A549 (cell line): ENCODE measurements at regions not wholly inside any gene's neighbourhood (a gene's known extent, or its start where the extent isn't known, plus 50 kb on each side); places are given as distances from the start of the nearest gene placed in this dataset.

Experiments used
- ATAC-seq, 2 experiments: fragments of 200-7000 bp in 1 of 2; fragments of >200 bp in 1 of 2; cut with Nextera tagmentation in 1 of 2; cut with Tn5 transposase in 1 of 2; 3 replicates each; pipeline versions ENCODE4 v1.8.0 to v1.9.1; 2018 to 2020; ENCODE audit warnings: mild to moderate bottlenecking in 1 of 2, moderate library complexity in 1 of 2
- CTCF ChIA-PET: fragments of 300-600 bp; sonication (Branson Sonifier 250); formaldehyde crosslinking; extraction: SDS; loops from one replicate; lab custom pipeline; 2021; ENCODE audit warnings: antibody characterized with exemption, inconsistent platforms; lab: Yijun Ruan, JAX
- POLR2A ChIA-PET: fragments of 350-600 bp; formaldehyde crosslinking; extraction: SDS; loops from one replicate; lab custom pipeline; 2021; ENCODE audit warnings: antibody characterized with exemption, inconsistent platforms; lab: Yijun Ruan, JAX
- DNase-seq, 2 experiments: peaks; one replicate each; pipeline versions ENCODE4 v3.0.0 to v3.0.0-alpha.2; 2011 to 2016; ENCODE audit warnings: low read depth in 1 of 2, low spot score in 1 of 2
- FAIRE-seq: peaks from 2 replicates; lab custom pipeline; 2011; peaks lifted over from hg19 to GRCh38; lab: Jason Lieb, UNC
- H3K27ac ChIP-seq, 2 experiments: fragments of >200 bp; sonication (Bioruptor Twin); formaldehyde crosslinking; 3 replicates each; pipeline ENCODE4 v1.5.1; 2016 to 2017
- H3K4me1 ChIP-seq: fragments of >200 bp; sonication (Bioruptor Twin); formaldehyde crosslinking; 3 replicates; pipeline ENCODE4 v1.6.1; 2016
- H3K4me2 ChIP-seq: fragments of >200 bp; sonication (Bioruptor Twin); formaldehyde crosslinking; 3 replicates; pipeline ENCODE4 v1.6.1; 2016
- H3K4me3 ChIP-seq: fragments of >200 bp; sonication (Bioruptor Twin); formaldehyde crosslinking; 3 replicates; pipeline ENCODE4 v1.5.1; 2016
- H3K9me3 ChIP-seq: fragments of >200 bp; sonication (Bioruptor Twin); formaldehyde crosslinking; 3 replicates; pipeline ENCODE4 v1.6.1; 2016
- CBX2 ChIP-seq: fragments of 200-600 bp; sonication (generic); IDR thresholded peaks from 2 replicates; pipeline ENCODE4 v1.6.1; 2016; ENCODE audit warnings: low read depth, mild to moderate bottlenecking, borderline replicate concordance
- CBX8 ChIP-seq: fragments of 200-600 bp; sonication (generic); IDR thresholded peaks from 2 replicates; pipeline ENCODE4 v1.6.1; 2016
- CHD4 ChIP-seq: fragments of 200-600 bp; sonication (generic); IDR thresholded peaks from 2 replicates; pipeline ENCODE4 v1.6.1; 2016; ENCODE audit warnings: antibody characterized with exemption, mild to moderate bottlenecking, borderline replicate concordance
- E2F6 ChIP-seq: IDR thresholded peaks from 2 replicates; pipeline ENCODE4 v1.6.1; 2012; ENCODE audit warnings: low read depth, borderline replicate concordance
- EHF ChIP-seq: fragments of 250-450 bp; sonication (Bioruptor Pico); IDR thresholded peaks from 2 replicates; pipeline ENCODE4 v1.5.0; 2020; ENCODE audit warnings: mild to moderate bottlenecking
- FOSL2 ChIP-seq, 2 experiments: fragments of 450-650 bp in 1 of 2; fragments of >200 bp in 1 of 2; sonication (Bioruptor Twin) in 1 of 2; formaldehyde crosslinking; IDR thresholded peaks; 2 replicates each; pipeline versions ENCODE4 v1.5.0 to v1.6.1; 2016 to 2020; ENCODE audit warnings: mild to moderate bottlenecking in 1 of 2, moderate library complexity in 1 of 2
- FOXS1 ChIP-seq: fragments of 250-450 bp; sonication (Bioruptor Pico); IDR thresholded peaks from 2 replicates; pipeline ENCODE4 v1.5.0; 2020; ENCODE audit warnings: mild to moderate bottlenecking, moderate library complexity
- HOXA7 ChIP-seq: fragments of 250-450 bp; sonication (Bioruptor Pico); IDR thresholded peaks from 2 replicates; pipeline ENCODE4 v1.5.0; 2020; ENCODE audit warnings: mild to moderate bottlenecking, moderate library complexity
- HOXB5 ChIP-seq: fragments of 250-450 bp; sonication (Bioruptor Pico); IDR thresholded peaks from 2 replicates; pipeline ENCODE4 v1.5.0; 2020; ENCODE audit warnings: mild to moderate bottlenecking, moderate library complexity
- JUN ChIP-seq, 2 experiments: fragments of >200 bp; sonication (Bioruptor Twin); formaldehyde crosslinking; IDR thresholded peaks; 2 replicates in 1 of 2; 3 replicates in 1 of 2; pipeline ENCODE4 v1.6.1; 2016 to 2017
- JUNB ChIP-seq: fragments of >200 bp; sonication (Bioruptor Twin); formaldehyde crosslinking; IDR thresholded peaks from 2 replicates; pipeline ENCODE4 v1.6.1; 2016
- MAFK ChIP-seq: fragments of 450-650 bp; IDR thresholded peaks from 2 replicates; pipeline ENCODE4 v1.6.1; 2014; ENCODE audit not compliant: partially characterized antibody
- NPAS2 ChIP-seq: fragments of 250-450 bp; sonication (Bioruptor Pico); IDR thresholded peaks from 2 replicates; pipeline ENCODE4 v1.8.0; 2022; ENCODE audit warnings: mild to moderate bottlenecking, moderate library complexity, borderline replicate concordance
- PBX3 ChIP-seq: IDR thresholded peaks from 2 replicates; pipeline ENCODE4 v1.6.1; 2012
- POLR2AphosphoS2 ChIP-seq: conservative IDR thresholded peaks from 2 replicates; pipeline ENCODE4 v1.6.1; 2012; ENCODE audit warnings: low read length, improper control_type of control experiment, inconsistent platforms
- RAD21 ChIP-seq, 2 experiments: fragments of >200 bp in 1 of 2; sonication (Bioruptor Twin) in 1 of 2; formaldehyde crosslinking in 1 of 2; IDR thresholded peaks in 1 of 2; conservative IDR thresholded peaks in 1 of 2; 2 replicates in 1 of 2; 3 replicates in 1 of 2; pipeline ENCODE4 v1.6.1; 2012 to 2018; ENCODE audit warnings: inconsistent platforms in 1 of 2
- REST ChIP-seq: fragments of 200-600 bp; sonication (generic); IDR thresholded peaks from 2 replicates; pipeline ENCODE4 v1.6.1; 2016; ENCODE audit warnings: antibody characterized with exemption, mild to moderate bottlenecking, moderate library complexity
- RFX5 ChIP-seq: fragments of 450-650 bp; IDR thresholded peaks from 2 replicates; pipeline ENCODE4 v1.7.1; 2014; ENCODE audit warnings: antibody characterized with exemption, mild to moderate bottlenecking, moderate library complexity
- RNF2 ChIP-seq: fragments of 200-600 bp; sonication (generic); IDR thresholded peaks from 2 replicates; pipeline ENCODE4 v1.6.1; 2016; ENCODE audit warnings: low read depth, mild to moderate bottlenecking, antibody characterized with exemption, moderate library complexity, borderline replicate concordance
- TFCP2L1 ChIP-seq: fragments of 250-450 bp; sonication (Bioruptor Pico); IDR thresholded peaks from 2 replicates; pipeline ENCODE4 v1.5.0; 2021; ENCODE audit warnings: mild to moderate bottlenecking
- ZC3H11A ChIP-seq: fragments of 450-650 bp; IDR thresholded peaks from 2 replicates; pipeline ENCODE4 v1.6.1; 2014; ENCODE audit warnings: antibody characterized with exemption, mild to moderate bottlenecking
- ZNF302 ChIP-seq: fragments of 250-450 bp; sonication (Bioruptor Pico); IDR thresholded peaks from 2 replicates; pipeline ENCODE4 v1.9.0; 2021; ENCODE audit warnings: inconsistent platforms, mild to moderate bottlenecking, moderate library complexity
- ZSCAN20 ChIP-seq: fragments of 250-450 bp; sonication (Bioruptor Pico); IDR thresholded peaks from 2 replicates; pipeline ENCODE4 v1.8.0; 2022; ENCODE audit warnings: mild to moderate bottlenecking, moderate library complexity
- WGBS: methylation state at CpG from one replicate; pipeline ENCODE4 v1.1.6; 2017; ENCODE audit errors: missing lambda C conversion rate; 5-methylcytosine and 5-hydroxymethylcytosine counted together
- TF ChIP-seq, protein P1 (sequence below): fragments of 150-350 bp; IDR thresholded peaks from 2 replicates; pipeline ENCODE4 v1.6.1; 2014; ENCODE audit warnings: low read depth, mild to moderate bottlenecking, low read length
- TF ChIP-seq, protein P2 (sequence below): fragments of 450-650 bp; IDR thresholded peaks from 2 replicates; pipeline ENCODE4 v1.6.1; 2014; ENCODE audit warnings: antibody characterized with exemption
- TF ChIP-seq, protein P3 (sequence below): fragments of >200 bp; sonication (Bioruptor Twin); formaldehyde crosslinking; IDR thresholded peaks from 2 replicates; pipeline ENCODE4 v1.6.1; 2016

DNA sequence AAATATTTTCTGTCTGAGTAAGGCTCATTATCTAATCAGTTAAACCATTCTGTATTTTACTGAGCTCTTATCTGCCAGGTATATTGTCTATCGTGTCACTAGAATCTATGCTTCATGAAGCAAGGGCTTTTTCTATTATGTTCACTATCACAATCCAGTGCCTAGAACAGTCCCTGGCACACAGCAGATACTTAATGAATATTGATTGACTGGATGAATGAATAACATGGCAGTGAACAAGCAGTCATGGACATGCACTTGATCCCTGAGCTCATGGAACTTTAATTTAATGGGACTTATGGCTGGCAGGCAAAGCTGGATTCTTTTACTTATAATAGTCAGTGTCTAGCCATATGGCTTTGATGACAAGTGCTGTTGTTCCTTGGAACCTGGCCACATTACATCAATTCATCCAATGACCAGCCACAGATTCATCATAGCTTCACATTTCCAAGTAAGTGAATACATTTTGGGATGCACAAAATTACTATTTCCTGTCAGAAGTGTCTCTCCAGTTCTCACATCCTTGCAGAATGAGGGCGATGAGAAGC, 214.8 kb downstream of the COG6 start (continued):
- no peak for TF ChIP-seq HOXB5 (CRISPR knock-in tag)
- TF ChIP-seq, protein P1, sequence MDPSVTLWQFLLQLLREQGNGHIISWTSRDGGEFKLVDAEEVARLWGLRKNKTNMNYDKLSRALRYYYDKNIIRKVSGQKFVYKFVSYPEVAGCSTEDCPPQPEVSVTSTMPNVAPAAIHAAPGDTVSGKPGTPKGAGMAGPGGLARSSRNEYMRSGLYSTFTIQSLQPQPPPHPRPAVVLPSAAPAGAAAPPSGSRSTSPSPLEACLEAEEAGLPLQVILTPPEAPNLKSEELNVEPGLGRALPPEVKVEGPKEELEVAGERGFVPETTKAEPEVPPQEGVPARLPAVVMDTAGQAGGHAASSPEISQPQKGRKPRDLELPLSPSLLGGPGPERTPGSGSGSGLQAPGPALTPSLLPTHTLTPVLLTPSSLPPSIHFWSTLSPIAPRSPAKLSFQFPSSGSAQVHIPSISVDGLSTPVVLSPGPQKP: no peak
- TF ChIP-seq RAD21 (conservative IDR thresholded peaks at IDR 0.05 in 1 of 2, IDR thresholded peaks at IDR 0.05 in 1 of 2): no peak
- no peak for TF ChIP-seq JUN (IDR thresholded peaks at IDR 0.05)
- no peak for TF ChIP-seq MAFK
- TF ChIP-seq JUNB: no peak
- TF ChIP-seq EHF (CRISPR knock-in tag): no peak
- TF ChIP-seq, protein P2, sequence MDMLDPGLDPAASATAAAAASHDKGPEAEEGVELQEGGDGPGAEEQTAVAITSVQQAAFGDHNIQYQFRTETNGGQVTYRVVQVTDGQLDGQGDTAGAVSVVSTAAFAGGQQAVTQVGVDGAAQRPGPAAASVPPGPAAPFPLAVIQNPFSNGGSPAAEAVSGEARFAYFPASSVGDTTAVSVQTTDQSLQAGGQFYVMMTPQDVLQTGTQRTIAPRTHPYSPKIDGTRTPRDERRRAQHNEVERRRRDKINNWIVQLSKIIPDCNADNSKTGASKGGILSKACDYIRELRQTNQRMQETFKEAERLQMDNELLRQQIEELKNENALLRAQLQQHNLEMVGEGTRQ: no peak

DNA sequence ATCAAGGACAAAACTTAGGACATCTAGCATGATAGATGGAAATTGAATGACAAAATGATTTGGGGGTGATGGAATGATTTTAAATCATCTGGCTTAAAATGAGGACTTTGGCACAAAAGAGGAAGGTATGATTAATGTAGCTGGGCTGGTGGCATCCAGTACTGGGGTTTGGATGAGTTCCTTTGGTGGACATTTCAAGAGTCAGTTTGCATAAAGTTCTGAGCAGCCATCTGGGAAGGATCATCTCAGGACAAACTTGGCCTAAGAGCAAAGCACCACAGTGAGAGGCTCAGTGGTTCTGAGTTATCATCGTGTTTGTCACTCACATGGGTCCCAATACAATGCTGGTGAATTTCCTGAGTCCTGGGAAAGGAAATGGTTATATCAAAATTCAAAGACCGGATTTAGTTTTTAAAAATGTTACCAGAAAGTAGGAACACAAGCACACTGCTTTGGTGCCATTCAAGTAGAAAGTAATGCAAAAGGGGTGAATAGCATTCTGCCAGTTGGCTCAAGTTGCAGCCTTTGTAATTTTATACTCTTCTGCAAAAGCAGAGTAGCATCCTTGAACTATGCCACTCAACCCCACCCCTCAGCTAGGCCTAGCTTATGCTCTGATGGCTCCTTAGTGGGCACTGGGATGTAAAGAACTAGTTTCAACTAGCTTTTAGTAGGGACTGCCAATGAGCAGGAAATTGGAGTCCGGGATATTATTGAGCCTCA, 219.0 kb downstream of the COG6 start:
- Histone ChIP-seq H3K4me2 (no peak overlapping the region), H3K9me3 (no peaks in the 10 kb centered on the region), H3K4me1 (0 out of 3 replicates have a peak, but pooled peaks cover 6% of the 10 kb centered on the region), H3K4me3 (no peak overlapping the region)
- WGBS: 60% methylated on average over 3 of the region's 3 CpGs
- TF ChIP-seq ZNF302 (CRISPR knock-in tag) (no peak), POLR2AphosphoS2 (no peak), E2F6 (no peak), FOSL2 (IDR thresholded peaks at IDR 0.05) (no peak), FOSL2 (CRISPR knock-in tag; IDR thresholded peaks at IDR 0.05) (no peak), HOXA7 (CRISPR knock-in tag) (no peak), RNF2 (no peak), NPAS2 (CRISPR knock-in tag) (no peak), JUNB (no peak), TFCP2L1 (CRISPR knock-in tag) (no peak), CBX8 (no peak), RFX5 (no peak), REST (no peak), PBX3 (no peak), CHD4 (no peak), CBX2 (no peak), ZSCAN20 (CRISPR knock-in tag) (no peak), FOXS1 (CRISPR knock-in tag) (no peak), ZC3H11A (no peak)
- TF ChIP-seq, protein P2: no peak
- TF ChIP-seq, protein P3, sequence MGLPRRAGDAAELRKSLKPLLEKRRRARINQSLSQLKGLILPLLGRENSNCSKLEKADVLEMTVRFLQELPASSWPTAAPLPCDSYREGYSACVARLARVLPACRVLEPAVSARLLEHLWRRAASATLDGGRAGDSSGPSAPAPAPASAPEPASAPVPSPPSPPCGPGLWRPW: no peak
- TF ChIP-seq, all 56 proteins: peak for 0
- H3K27ac ChIP-seq: no peak overlapping the region
- no peak for ATAC-seq
- no peak for FAIRE-seq
- DNase-seq: no peak
- ChIA-PET POLR2A (no interaction called here), CTCF (no interaction called here)
